ENCODE measurements at regions not wholly inside any gene's neighbourhood (a gene's known extent, or its start where the extent isn't known, plus 50 kb on each side); places are given as distances from the start of the nearest gene placed in this dataset.

DNA sequence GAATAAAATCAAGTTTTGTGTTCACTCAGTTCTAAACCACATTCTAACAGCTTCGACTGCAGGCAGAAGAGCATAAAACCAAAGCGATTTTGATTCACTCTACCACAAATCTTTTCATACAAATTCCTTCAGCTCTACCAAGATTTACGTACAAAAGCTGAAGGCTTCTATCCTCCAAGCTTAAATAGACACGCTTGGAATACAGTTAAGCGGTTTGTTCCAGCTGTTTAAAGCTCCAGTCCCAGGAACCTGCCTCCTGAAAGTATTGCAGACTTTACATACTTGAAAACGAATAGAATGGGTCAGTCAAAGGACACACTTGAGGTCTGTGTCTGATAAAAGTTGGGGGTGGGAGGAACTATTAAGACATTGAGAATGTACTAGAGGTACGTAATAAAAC is 102.9 kb downstream of the MPP7 start:
- TF ChIP-seq, protein P1, sequence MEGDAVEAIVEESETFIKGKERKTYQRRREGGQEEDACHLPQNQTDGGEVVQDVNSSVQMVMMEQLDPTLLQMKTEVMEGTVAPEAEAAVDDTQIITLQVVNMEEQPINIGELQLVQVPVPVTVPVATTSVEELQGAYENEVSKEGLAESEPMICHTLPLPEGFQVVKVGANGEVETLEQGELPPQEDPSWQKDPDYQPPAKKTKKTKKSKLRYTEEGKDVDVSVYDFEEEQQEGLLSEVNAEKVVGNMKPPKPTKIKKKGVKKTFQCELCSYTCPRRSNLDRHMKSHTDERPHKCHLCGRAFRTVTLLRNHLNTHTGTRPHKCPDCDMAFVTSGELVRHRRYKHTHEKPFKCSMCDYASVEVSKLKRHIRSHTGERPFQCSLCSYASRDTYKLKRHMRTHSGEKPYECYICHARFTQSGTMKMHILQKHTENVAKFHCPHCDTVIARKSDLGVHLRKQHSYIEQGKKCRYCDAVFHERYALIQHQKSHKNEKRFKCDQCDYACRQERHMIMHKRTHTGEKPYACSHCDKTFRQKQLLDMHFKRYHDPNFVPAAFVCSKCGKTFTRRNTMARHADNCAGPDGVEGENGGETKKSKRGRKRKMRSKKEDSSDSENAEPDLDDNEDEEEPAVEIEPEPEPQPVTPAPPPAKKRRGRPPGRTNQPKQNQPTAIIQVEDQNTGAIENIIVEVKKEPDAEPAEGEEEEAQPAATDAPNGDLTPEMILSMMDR (IDR thresholded peaks at IDR 0.05 in 4 of 5, conservative IDR thresholded peaks at IDR 0.05 in 1 of 5): no peak
- no peak for TF ChIP-seq POLR2A (IDR thresholded peaks at IDR 0.05)
